NOMO-1 treated with DMSO at 0.1 percent for 48 hours (cell line): ENCODE measurements at regions not wholly inside any gene's neighbourhood (a gene's known extent, or its start where the extent isn't known, plus 50 kb on each side); places are given as distances from the start of the nearest gene placed in this dataset.

ENCODE experiments used
- DNase-seq: peaks from one replicate; lab custom pipeline; 2025; ENCODE audit not compliant: unreplicated experiment; lab: John Stamatoyannopoulos, UW

GRCh38 chr14:22081337-22081736, 407.7 kb upstream of the OR4E1 start:
- DNase-seq, result no peak

GRCh38 chr14:22079766-22080165, 406.1 kb upstream of the OR4E1 start:
- DNase-seq, result no peak

GRCh38 chr14:22073801-22074200, 400.2 kb upstream of the OR4E1 start:
- peak; percentile 70 for DNase-seq

GRCh38 chr14:22071006-22071405, 397.4 kb upstream of the OR4E1 start:
- DNase-seq, result peak; percentile 78

GRCh38 chr14:22070119-22070982, 396.7 kb upstream of the OR4E1 start:
- DNase-seq, result peak; percentile 26

GRCh38 chr14:22065347-22065746, 391.7 kb upstream of the OR4E1 start:
- no peak for DNase-seq

GRCh38 chr14:22059201-22059600, 385.6 kb upstream of the OR4E1 start:
- no peak for DNase-seq

- DNase-seq, result no peak
Observed at GRCh38 chr14:22052795-22053194, 379.2 kb upstream of the OR4E1 start.

GRCh38 chr14:22047115-22047514, 373.5 kb upstream of the OR4E1 start:
- peak; percentile 41 for DNase-seq

- DNase-seq, result no peak
Observed at GRCh38 chr14:22046063-22046462, 372.4 kb upstream of the OR4E1 start.

- no peak for DNase-seq
Observed at GRCh38 chr14:22044193-22044592, 370.6 kb upstream of the OR4E1 start.

- DNase-seq, result no peak
Observed at GRCh38 chr14:22040781-22041125, 367.1 kb upstream of the OR4E1 start.

- peak; percentile 47 for DNase-seq
Observed at GRCh38 chr14:22039938-22040780, 366.5 kb upstream of the OR4E1 start.

GRCh38 chr14:22036541-22037239, 363.1 kb upstream of the OR4E1 start:
- DNase-seq, result no peak

- no peak for DNase-seq
Observed at GRCh38 chr14:22026527-22026926, 352.9 kb upstream of the OR4E1 start.

- DNase-seq, result no peak
Observed at GRCh38 chr14:22025879-22026278, 352.3 kb upstream of the OR4E1 start.

- no peak for DNase-seq
Observed at GRCh38 chr14:22024137-22024536, 350.5 kb upstream of the OR4E1 start.

GRCh38 chr14:22018890-22019289, 345.3 kb upstream of the OR4E1 start:
- no peak for DNase-seq

- DNase-seq, result no peak
Observed at GRCh38 chr14:22012452-22012851, 338.8 kb upstream of the OR4E1 start.

- no peak for DNase-seq
Observed at GRCh38 chr14:22011253-22011642, 337.6 kb upstream of the OR4E1 start.

- no peak for DNase-seq
Observed at GRCh38 chr14:22010545-22011252, 337.1 kb upstream of the OR4E1 start.
